ENCODE measurements at regions not wholly inside any gene's neighbourhood (a gene's known extent, or its start where the extent isn't known, plus 50 kb on each side); places are given as distances from the start of the nearest gene placed in this dataset.

- Histone ChIP-seq H3K79me2 (ENCODE audit: control insufficient read depth in 1 of 2, insufficient read depth in 2 of 2, low read length in 2 of 2) (no peaks in the 10 kb centered on the region), H2BK120ac (replicated peaks; ENCODE audit: low read depth, low read length) (no peak overlapping the region), H3K27ac (ENCODE audit: low read depth, low read length) (no peak overlapping the region), H4K91ac (replicated peaks; ENCODE audit: insufficient read length, low read length) (no peak overlapping the region), H3K4me2 (ENCODE audit: insufficient read depth in 1 of 2, low read depth in 2 of 2, low read length in 2 of 2) (no peak overlapping the region), H3K4me3 (ENCODE audit: extremely low read depth in 1 of 4, insufficient read depth in 2 of 4, low read depth in 3 of 4, low read length in 4 of 4) (no peak overlapping the region), H2BK15ac (ENCODE audit: low read length) (no peak overlapping the region), H3K23me2 (ENCODE audit: low read depth, low read length) (no peaks in the 10 kb centered on the region; the same call in 1 of the 2 replicates), H2AK5ac (ENCODE audit: low read depth, low read length) (no peak overlapping the region), H2BK5ac (ENCODE audit: low read depth, low read length) (no peak overlapping the region), H2BK12ac (ENCODE audit: low read depth, low read length) (no peak overlapping the region), H4K5ac (ENCODE audit: insufficient read length, low read depth, low read length) (no peak overlapping the region), H3K18ac (ENCODE audit: extremely low read depth, low read length) (no peak overlapping the region), H3K79me1 (ENCODE audit: low read depth, low read length) (no peaks in the 10 kb centered on the region), H2AFZ (ENCODE audit: low read length) (no peak overlapping the region), H3K14ac (ENCODE audit: insufficient read length) (no peak overlapping the region), H3K9me3 (ENCODE audit: insufficient read depth in 2 of 2, low read depth in 1 of 2, low read length in 1 of 2) (no peaks in the 10 kb centered on the region), H3K4me1 (replicated peaks in 1 of 4; ENCODE audit: control insufficient read depth in 3 of 4, insufficient read depth in 4 of 4, low read length in 3 of 4) (peaks cover 0 to 10% (median 0%) of the 10 kb centered on the region in 4 experiments; a peak in 2 of 7 replicates), H3K36me3 (ENCODE audit: control insufficient read depth in 2 of 4, insufficient read depth in 4 of 4, low read length in 3 of 4) (no peaks in the 10 kb centered on the region), H3K56ac (replicated peaks; ENCODE audit: insufficient read length, low read depth, low read length) (no peak overlapping the region), H3K23ac (ENCODE audit: insufficient read length) (no peak overlapping the region), H3K4ac (replicated peaks; ENCODE audit: insufficient read length, low read depth, low read length) (no peak overlapping the region), H4K20me1 (replicated peaks in 1 of 2; ENCODE audit: control insufficient read depth in 1 of 2, insufficient read depth in 2 of 2, low read length in 2 of 2) (no peaks in the 10 kb centered on the region), H3K27me3 (replicated peaks in 1 of 4; ENCODE audit: control insufficient read depth in 3 of 4, extremely low read depth in 1 of 4, insufficient read depth in 3 of 4, low read length in 3 of 4) (no peaks in the 10 kb centered on the region), H2BK20ac (ENCODE audit: low read length) (no peak overlapping the region), H4K8ac (ENCODE audit: extremely low read depth, insufficient read depth, low read length) (no peak overlapping the region), H3K9ac (replicated peaks in 1 of 4; ENCODE audit: extremely low read depth in 1 of 4, low read depth in 3 of 4, low read length in 3 of 4) (no peak overlapping the region)
- DNase-seq (ENCODE audit: low read depth in 1 of 2, low spot score in 2 of 2) (no peak), FAIRE-seq (no peak)
- ChIA-PET CTCF (ENCODE audit: partially characterized antibody) (no interaction called here), POLR2A (ENCODE audit: partially characterized antibody) (no interaction called here)
- WGBS, 2 experiments (ENCODE audit: extremely low coverage in 1 of 2, insufficient coverage in 1 of 2, insufficient read length in 1 of 2, insufficient replicate concordance in 2 of 2, low coverage in 1 of 2, low lambda C conversion rate in 2 of 2, missing lambda C conversion rate in 1 of 2): 95% methylated on average over 1 of the region's 1 CpG; no CpG with 5 or more reads in 1 of the 2 experiments
- TF ChIP-seq CHD7 (IDR thresholded peaks at IDR 0.05; ENCODE audit: insufficient replicate concordance, low read length): no peak
Observed at GRCh38 chr4:110797486-110797885, 174.6 kb upstream of the PITX2 start.
